Colonic mucosa (tissue), 4 donors: ENCODE measurements at regions not wholly inside any gene's neighbourhood (a gene's known extent, or its start where the extent isn't known, plus 50 kb on each side); places are given as distances from the start of the nearest gene placed in this dataset.

Experiments
- DNase-seq: peaks from one replicate; pipeline ENCODE4 v3.0.0-alpha.2; 2020
- H3K27ac ChIP-seq: fragments of 200-600 bp; one replicate; pipeline ENCODE4 v1.8.0; 2021
- H3K27me3 ChIP-seq: fragments of 200-600 bp; one replicate; pipeline ENCODE4 v1.8.0; 2021
- H3K36me3 ChIP-seq: fragments of 200-600 bp; one replicate; pipeline ENCODE4 v1.8.0; 2021
- H3K4me1 ChIP-seq: fragments of 200-600 bp; one replicate; pipeline ENCODE4 v1.8.0; 2021; ENCODE audit warnings: mild to moderate bottlenecking
- H3K4me3 ChIP-seq: fragments of 200-600 bp; one replicate; pipeline ENCODE4 v1.8.0; 2021
- H3K9ac ChIP-seq, 2 donors: one replicate each; pipeline ENCODE4 v1.7.0; 2013; ENCODE audit warnings: control low read depth in 2 of 2, low read depth in 2 of 2, low read length in 2 of 2
- H3K9me3 ChIP-seq: fragments of 200-600 bp; one replicate; pipeline ENCODE4 v1.8.0; 2021
- intact Hi-C: fragments of 100-400 bp; cut with DNase I; formaldehyde crosslinking; loops from one replicate; pipeline ENCODE4 v1.14.1; 2022
- TF ChIP-seq, protein P1 (sequence below): fragments of 200-600 bp; IDR thresholded peaks from one replicate; pipeline ENCODE4 v1.8.0; 2022; ENCODE audit warnings: antibody characterized with exemption, mild to moderate bottlenecking
- donor health status: healthy.
- donor health status: DM: no; HTN: no; CAD: no.
- donor health status: DM: no; HTN: no; CAD: no.

DNA sequence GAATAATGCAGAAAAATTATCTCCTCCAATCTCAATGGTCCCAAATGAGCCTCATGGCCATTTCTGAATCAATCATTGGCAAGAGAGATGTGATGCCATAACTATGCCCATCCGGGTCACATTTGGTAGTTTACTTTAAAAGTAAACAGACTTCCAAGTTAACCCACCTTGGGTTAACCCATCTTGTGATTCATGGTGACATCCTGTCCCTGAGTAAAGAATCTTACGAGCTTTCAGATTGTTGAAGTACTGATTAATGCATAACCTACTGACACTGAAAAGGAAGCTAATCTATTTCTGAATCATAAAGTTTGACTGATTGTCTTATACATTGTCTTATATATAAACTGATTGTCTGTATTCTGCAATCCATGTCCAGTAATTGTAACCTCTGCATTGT is 467.2 kb upstream of the AGTR1 start:
- no peaks in the 10 kb centered on the region for H3K36me3 ChIP-seq
- TF ChIP-seq, protein P1, sequence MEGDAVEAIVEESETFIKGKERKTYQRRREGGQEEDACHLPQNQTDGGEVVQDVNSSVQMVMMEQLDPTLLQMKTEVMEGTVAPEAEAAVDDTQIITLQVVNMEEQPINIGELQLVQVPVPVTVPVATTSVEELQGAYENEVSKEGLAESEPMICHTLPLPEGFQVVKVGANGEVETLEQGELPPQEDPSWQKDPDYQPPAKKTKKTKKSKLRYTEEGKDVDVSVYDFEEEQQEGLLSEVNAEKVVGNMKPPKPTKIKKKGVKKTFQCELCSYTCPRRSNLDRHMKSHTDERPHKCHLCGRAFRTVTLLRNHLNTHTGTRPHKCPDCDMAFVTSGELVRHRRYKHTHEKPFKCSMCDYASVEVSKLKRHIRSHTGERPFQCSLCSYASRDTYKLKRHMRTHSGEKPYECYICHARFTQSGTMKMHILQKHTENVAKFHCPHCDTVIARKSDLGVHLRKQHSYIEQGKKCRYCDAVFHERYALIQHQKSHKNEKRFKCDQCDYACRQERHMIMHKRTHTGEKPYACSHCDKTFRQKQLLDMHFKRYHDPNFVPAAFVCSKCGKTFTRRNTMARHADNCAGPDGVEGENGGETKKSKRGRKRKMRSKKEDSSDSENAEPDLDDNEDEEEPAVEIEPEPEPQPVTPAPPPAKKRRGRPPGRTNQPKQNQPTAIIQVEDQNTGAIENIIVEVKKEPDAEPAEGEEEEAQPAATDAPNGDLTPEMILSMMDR = no peak
- no peaks in the 10 kb centered on the region for H3K9me3 ChIP-seq
- no peak overlapping the region for H3K27ac ChIP-seq
- no peak overlapping the region for H3K9ac ChIP-seq
- no peaks in the 10 kb centered on the region for H3K27me3 ChIP-seq
- intact Hi-C loops = no loop called here
- no peak for DNase-seq
- H3K4me3 ChIP-seq = no peak overlapping the region
- H3K4me1 ChIP-seq = no peaks in the 10 kb centered on the region

DNA sequence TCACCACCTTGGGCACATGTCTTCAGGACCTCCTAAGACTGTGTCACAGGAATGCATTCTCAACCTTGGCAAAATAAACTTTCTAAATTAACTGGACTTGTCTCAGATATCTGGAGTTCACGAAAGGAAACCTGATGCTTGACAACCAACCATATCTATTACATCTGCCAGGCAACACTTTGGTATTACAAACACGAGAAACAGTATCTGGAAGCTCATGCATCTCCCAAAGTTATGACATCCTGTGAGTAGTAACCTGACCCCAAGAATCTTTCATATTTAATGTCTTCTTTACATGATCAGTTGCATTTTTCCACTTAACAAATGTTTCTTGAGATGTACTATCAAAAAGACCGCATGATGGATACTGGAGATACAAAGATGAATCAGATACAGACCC is 465.3 kb upstream of the AGTR1 start:
- Histone ChIP-seq H3K4me1 (no peaks in the 10 kb centered on the region), H3K27ac (no peak overlapping the region), H3K27me3 (no peaks in the 10 kb centered on the region), H3K36me3 (no peaks in the 10 kb centered on the region), H3K9me3 (no peaks in the 10 kb centered on the region), H3K9ac (no peak overlapping the region), H3K4me3 (no peak overlapping the region)
- intact Hi-C loops = no loop called here
- no peak for DNase-seq
- TF ChIP-seq, protein P1 = no peak

DNA sequence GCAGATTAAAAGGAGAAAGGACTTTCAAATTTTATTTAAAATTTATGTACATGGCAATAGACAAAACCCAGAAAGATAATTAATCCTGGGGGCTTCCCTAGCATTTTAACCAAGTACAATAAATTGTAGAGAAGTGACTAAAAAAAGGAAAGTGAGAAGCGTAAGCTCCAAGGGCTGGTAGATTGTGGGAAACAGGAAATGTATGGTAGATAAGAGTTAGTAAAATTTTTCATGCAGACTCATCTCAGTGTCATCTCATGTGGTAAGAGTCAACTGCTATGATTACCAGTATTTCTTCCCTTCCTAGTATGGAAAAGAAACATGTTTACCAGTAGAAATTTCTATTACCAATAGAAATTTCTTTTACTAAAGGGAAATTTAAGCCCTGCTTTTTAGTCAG is 464.3 kb upstream of the AGTR1 start:
- Histone ChIP-seq H3K27me3 (no peaks in the 10 kb centered on the region), H3K4me3 (no peak overlapping the region), H3K27ac (no peak overlapping the region), H3K4me1 (no peaks in the 10 kb centered on the region), H3K36me3 (no peaks in the 10 kb centered on the region), H3K9ac (no peak overlapping the region), H3K9me3 (no peaks in the 10 kb centered on the region)
- DNase-seq = no peak
- TF ChIP-seq, protein P1 = no peak
- intact Hi-C loops = no loop called here

DNA sequence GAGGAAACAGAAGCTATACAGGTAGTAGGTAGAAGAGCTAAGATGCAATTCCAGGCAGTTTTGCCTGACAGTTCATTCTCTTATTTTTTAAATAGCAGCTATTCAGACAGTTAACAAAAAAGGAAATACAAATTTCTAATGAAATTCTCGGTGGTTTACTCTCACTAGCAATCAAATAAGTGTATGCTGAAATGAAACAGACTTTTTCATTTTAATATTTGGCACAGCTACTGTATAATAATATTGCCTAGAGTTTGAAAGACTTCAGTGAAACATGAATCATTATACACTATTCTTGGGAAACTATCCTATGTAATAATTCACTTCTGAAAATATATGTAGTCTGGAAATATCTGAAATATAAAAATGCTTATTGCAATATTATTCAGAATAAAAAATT is 463.2 kb upstream of the AGTR1 start:
- TF ChIP-seq, protein P1 = no peak
- no peaks in the 10 kb centered on the region for H3K36me3 ChIP-seq
- H3K9me3 ChIP-seq = no peaks in the 10 kb centered on the region
- H3K27me3 ChIP-seq = no peaks in the 10 kb centered on the region
- no peaks in the 10 kb centered on the region for H3K4me1 ChIP-seq
- intact Hi-C loops = no loop called here
- H3K27ac ChIP-seq = no peak overlapping the region
- DNase-seq = no peak
- H3K9ac ChIP-seq = no peak overlapping the region
- H3K4me3 ChIP-seq = no peak overlapping the region

DNA sequence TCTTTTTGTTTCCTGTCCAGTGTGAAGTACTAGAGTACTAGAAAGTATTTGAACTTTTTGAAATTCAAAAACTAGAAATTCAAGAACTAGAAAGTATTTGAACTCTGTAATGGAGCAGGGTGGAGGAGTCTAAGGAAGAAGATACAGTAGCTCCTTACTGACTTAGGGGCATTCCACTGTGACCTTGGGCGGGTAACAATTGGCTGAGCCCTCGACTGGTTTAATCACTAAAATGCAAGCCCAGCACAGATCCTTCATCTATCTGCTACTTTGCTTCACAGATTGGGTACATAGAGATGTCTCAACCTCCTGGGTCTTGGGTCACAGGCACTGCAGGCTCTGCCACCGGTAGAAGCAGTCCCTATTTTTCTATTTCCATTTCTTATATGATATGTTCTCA is 462.1 kb upstream of the AGTR1 start:
- no peak overlapping the region for H3K9ac ChIP-seq
- TF ChIP-seq, protein P1 = no peak
- H3K27ac ChIP-seq = no peak overlapping the region
- H3K4me1 ChIP-seq = no peaks in the 10 kb centered on the region
- no peak for DNase-seq
- intact Hi-C loops = no loop called here
- H3K36me3 ChIP-seq = no peaks in the 10 kb centered on the region
- no peaks in the 10 kb centered on the region for H3K9me3 ChIP-seq
- no peak overlapping the region for H3K4me3 ChIP-seq
- H3K27me3 ChIP-seq = no peaks in the 10 kb centered on the region

DNA sequence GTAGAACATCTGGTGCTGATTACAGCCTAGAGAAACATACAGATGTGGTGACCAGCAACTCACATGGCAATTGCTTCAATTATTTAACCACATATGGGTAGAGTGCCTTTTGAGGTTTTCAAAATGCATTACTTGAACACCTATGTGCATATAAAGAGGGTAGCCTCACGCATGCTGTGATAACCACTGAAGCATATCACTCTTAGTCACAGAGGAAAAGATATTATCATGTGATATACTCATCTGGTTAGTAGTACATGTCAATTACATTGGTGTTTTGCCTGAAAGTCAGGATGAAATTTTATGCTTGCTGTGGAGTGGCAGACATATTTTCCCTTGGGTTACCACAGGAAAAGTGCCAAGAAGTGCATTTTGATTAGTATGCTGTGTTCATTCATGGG is 459.3 kb upstream of the AGTR1 start:
- Histone ChIP-seq H3K4me1 (no peaks in the 10 kb centered on the region), H3K9me3 (no peaks in the 10 kb centered on the region), H3K36me3 (no peaks in the 10 kb centered on the region), H3K4me3 (no peak overlapping the region), H3K9ac (no peak overlapping the region), H3K27me3 (no peaks in the 10 kb centered on the region), H3K27ac (no peak overlapping the region)
- DNase-seq = no peak
- intact Hi-C loops = no loop called here
- TF ChIP-seq, protein P1 = no peak
